ENCODE measurements at regions not wholly inside any gene's neighbourhood (a gene's known extent, or its start where the extent isn't known, plus 50 kb on each side); places are given as distances from the start of the nearest gene placed in this dataset.

DNA sequence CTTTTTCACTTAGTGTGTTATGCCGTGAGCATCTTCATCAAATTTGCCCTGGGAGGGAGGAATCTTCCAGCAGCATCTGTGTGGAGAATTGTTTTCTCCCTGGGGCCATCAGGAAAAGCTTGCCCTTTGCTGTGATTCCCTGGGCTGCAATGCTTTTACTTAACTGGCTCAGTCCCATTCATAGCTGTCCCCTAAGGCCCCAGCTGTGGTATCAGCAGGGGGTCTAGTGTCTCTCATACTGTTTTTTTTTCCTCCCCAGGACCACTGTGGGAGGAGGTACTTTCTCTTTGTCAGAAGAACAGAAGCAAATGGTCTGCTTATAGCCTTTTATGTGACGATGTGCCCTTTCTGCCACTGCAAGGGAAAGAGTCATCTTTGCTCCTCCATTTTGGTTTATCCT lies 176.8 kb upstream of the CELF4 start:
- Mint-ChIP-seq H3K27me3 (ENCODE audit: low read depth, unreplicated experiment) (peaks cover 5% of the 10 kb centered on the region), H3K4me3 (ENCODE audit: unreplicated experiment) (no peak overlapping the region), H3K36me3 (ENCODE audit: low read depth, unreplicated experiment) (no peaks in the 10 kb centered on the region), H3K4me1 (ENCODE audit: low read depth, unreplicated experiment) (no peaks in the 10 kb centered on the region), H3K9me3 (ENCODE audit: unreplicated experiment) (no peaks in the 10 kb centered on the region), H3K27ac (ENCODE audit: unreplicated experiment) (no peak overlapping the region)
- Histone ChIP-seq H3K9ac (ENCODE audit: low read length) (no peak overlapping the region), H3K4me2 (ENCODE audit: low read length) (no peak overlapping the region), H3K27me3 (ENCODE audit: insufficient read depth, low read length) (no peaks in the 10 kb centered on the region), H2AFZ (ENCODE audit: low read depth, low read length) (no peak overlapping the region), H3K4me3 (ENCODE audit: insufficient read depth, low read depth, low read length) (no peak overlapping the region), H3K9me3 (ENCODE audit: insufficient read depth, low read depth, low read length) (no peaks in the 10 kb centered on the region), H3K79me2 (ENCODE audit: insufficient read depth, low read length) (no peaks in the 10 kb centered on the region), H3K27ac (ENCODE audit: low read depth, low read length) (no peak overlapping the region), H3K36me3 (ENCODE audit: insufficient read depth, low read length) (no peaks in the 10 kb centered on the region), H4K20me1 (ENCODE audit: insufficient read depth, low read length) (no peaks in the 10 kb centered on the region), H3K4me1 (ENCODE audit: insufficient read depth, low read length) (no peaks in the 10 kb centered on the region)
- FAIRE-seq (no peak), DNase-seq (ENCODE audit: low read depth) (no peak)
- TF ChIP-seq, protein P1, sequence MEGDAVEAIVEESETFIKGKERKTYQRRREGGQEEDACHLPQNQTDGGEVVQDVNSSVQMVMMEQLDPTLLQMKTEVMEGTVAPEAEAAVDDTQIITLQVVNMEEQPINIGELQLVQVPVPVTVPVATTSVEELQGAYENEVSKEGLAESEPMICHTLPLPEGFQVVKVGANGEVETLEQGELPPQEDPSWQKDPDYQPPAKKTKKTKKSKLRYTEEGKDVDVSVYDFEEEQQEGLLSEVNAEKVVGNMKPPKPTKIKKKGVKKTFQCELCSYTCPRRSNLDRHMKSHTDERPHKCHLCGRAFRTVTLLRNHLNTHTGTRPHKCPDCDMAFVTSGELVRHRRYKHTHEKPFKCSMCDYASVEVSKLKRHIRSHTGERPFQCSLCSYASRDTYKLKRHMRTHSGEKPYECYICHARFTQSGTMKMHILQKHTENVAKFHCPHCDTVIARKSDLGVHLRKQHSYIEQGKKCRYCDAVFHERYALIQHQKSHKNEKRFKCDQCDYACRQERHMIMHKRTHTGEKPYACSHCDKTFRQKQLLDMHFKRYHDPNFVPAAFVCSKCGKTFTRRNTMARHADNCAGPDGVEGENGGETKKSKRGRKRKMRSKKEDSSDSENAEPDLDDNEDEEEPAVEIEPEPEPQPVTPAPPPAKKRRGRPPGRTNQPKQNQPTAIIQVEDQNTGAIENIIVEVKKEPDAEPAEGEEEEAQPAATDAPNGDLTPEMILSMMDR (IDR thresholded peaks at IDR 0.05; ENCODE audit: insufficient read depth, low read depth, low read length): no peak
- TF ChIP-seq EZH2 (IDR thresholded peaks at IDR 0.05; ENCODE audit: insufficient read depth, low read length): no peak

DNA sequence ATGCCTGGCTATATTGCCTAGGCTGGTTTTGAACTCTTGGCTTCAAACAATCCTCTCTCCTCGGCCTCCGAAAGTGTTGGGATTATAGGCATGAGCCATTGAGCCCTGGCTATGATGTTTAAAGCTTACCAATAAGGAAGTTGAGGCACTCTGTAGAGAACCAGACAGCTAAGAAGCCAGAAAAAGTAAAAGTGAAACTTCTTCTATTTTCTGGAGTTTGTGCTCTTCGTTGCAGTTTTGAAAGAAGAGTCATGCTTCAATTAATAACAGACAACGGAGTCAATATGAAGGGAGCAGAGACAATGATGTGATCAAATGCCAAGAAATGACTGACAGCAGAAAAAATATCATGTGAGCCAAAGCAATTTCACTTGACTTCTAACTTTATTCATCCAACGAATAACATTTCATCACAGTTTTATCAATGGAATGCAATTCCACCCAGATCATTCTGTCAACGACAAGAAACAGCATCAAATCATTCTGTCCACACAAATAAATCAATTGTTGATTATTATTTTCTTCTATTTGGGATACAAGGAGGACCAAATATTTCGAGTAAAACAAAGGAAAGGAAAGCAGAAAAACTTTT lies 175.5 kb upstream of the CELF4 start:
- FAIRE-seq: no peak

DNA sequence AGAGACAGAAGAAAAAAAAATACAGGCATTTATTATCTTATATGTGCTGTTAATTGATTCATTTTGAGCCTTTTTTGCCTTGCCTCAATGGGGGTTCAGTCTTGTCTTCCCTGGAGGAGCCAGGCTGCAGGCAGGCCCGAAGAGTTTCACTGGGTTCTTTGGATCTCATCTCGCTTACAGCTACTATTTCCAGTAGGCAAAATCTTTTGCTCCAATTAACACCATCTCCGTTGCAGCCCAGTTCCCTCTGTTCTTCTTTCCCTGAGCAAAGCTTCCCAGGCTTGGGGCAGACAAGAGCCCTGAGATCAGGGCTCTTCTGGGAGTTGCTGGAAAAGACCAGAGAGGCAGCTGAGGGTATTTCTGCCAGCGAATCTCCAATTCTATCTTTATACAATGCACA lies 168.8 kb upstream of the CELF4 start:
- Histone ChIP-seq H3K27me3 (ENCODE audit: insufficient read depth, low read length) (no peaks in the 10 kb centered on the region), H4K20me1 (ENCODE audit: insufficient read depth, low read length) (no peaks in the 10 kb centered on the region), H3K36me3 (ENCODE audit: insufficient read depth, low read length) (no peaks in the 10 kb centered on the region), H3K4me3 (ENCODE audit: insufficient read depth, low read depth, low read length) (no peak overlapping the region), H3K9me3 (ENCODE audit: insufficient read depth, low read depth, low read length) (no peaks in the 10 kb centered on the region), H3K9ac (ENCODE audit: low read length) (no peak overlapping the region), H3K4me2 (ENCODE audit: low read length) (no peak overlapping the region), H3K4me1 (ENCODE audit: insufficient read depth, low read length) (no peaks in the 10 kb centered on the region), H3K27ac (ENCODE audit: low read depth, low read length) (no peak overlapping the region), H2AFZ (ENCODE audit: low read depth, low read length) (no peak overlapping the region), H3K79me2 (ENCODE audit: insufficient read depth, low read length) (no peaks in the 10 kb centered on the region)
- Mint-ChIP-seq H3K36me3 (ENCODE audit: low read depth, unreplicated experiment) (no peaks in the 10 kb centered on the region), H3K9me3 (ENCODE audit: unreplicated experiment) (no peaks in the 10 kb centered on the region), H3K27me3 (ENCODE audit: low read depth, unreplicated experiment) (peaks cover 24% of the 10 kb centered on the region), H3K4me1 (ENCODE audit: low read depth, unreplicated experiment) (no peaks in the 10 kb centered on the region), H3K27ac (ENCODE audit: unreplicated experiment) (no peak overlapping the region), H3K4me3 (ENCODE audit: unreplicated experiment) (no peak overlapping the region)
- TF ChIP-seq, protein P1 (IDR thresholded peaks at IDR 0.05; ENCODE audit: insufficient read depth, low read depth, low read length): no peak
- TF ChIP-seq EZH2 (IDR thresholded peaks at IDR 0.05; ENCODE audit: insufficient read depth, low read length): no peak
- FAIRE-seq (no peak), DNase-seq (ENCODE audit: low read depth) (no peak)

More for the DNA sequence above, 175.5 kb upstream of the CELF4 start:
- Mint-ChIP-seq H3K4me3 (ENCODE audit: unreplicated experiment) (no peak overlapping the region), H3K4me1 (ENCODE audit: low read depth, unreplicated experiment) (no peaks in the 10 kb centered on the region), H3K27me3 (ENCODE audit: low read depth, unreplicated experiment) (peaks cover 7% of the 10 kb centered on the region), H3K36me3 (ENCODE audit: low read depth, unreplicated experiment) (no peaks in the 10 kb centered on the region), H3K9me3 (ENCODE audit: unreplicated experiment) (no peaks in the 10 kb centered on the region), H3K27ac (ENCODE audit: unreplicated experiment) (no peak overlapping the region)
- Histone ChIP-seq H3K4me1 (ENCODE audit: insufficient read depth, low read length) (no peaks in the 10 kb centered on the region), H3K9me3 (ENCODE audit: insufficient read depth, low read depth, low read length) (no peaks in the 10 kb centered on the region), H4K20me1 (ENCODE audit: insufficient read depth, low read length) (no peaks in the 10 kb centered on the region), H3K9ac (ENCODE audit: low read length) (no peak overlapping the region), H3K27me3 (ENCODE audit: insufficient read depth, low read length) (no peaks in the 10 kb centered on the region), H3K4me2 (ENCODE audit: low read length) (no peak overlapping the region), H3K36me3 (ENCODE audit: insufficient read depth, low read length) (no peaks in the 10 kb centered on the region), H3K79me2 (ENCODE audit: insufficient read depth, low read length) (no peaks in the 10 kb centered on the region), H2AFZ (ENCODE audit: low read depth, low read length) (no peak overlapping the region), H3K4me3 (ENCODE audit: insufficient read depth, low read depth, low read length) (no peak overlapping the region), H3K27ac (ENCODE audit: low read depth, low read length) (no peak overlapping the region)
- no peak for TF ChIP-seq EZH2 (IDR thresholded peaks at IDR 0.05; ENCODE audit: insufficient read depth, low read length)
- TF ChIP-seq, protein P1 (IDR thresholded peaks at IDR 0.05; ENCODE audit: insufficient read depth, low read depth, low read length): no peak
- DNase-seq (ENCODE audit: low read depth): no peak
